T-cell (primary cell): ENCODE measurements at regions not wholly inside any gene's neighbourhood (a gene's known extent, or its start where the extent isn't known, plus 50 kb on each side); places are given as distances from the start of the nearest gene placed in this dataset.
"Not testable (repeated sequence)": the region's sequence is repeated elsewhere in the genome, so short reads cannot be mapped to it uniquely, and the experiment has no call there.

Experiments used
- ATAC-seq, 4 experiments: fragments of 200-7000 bp in 3 of 4; fragments of 150-1000 bp in 1 of 4; cut with Tn5 transposase; replicated peaks in 1 of 4; 1 replicate in 3 of 4; 2 replicates in 1 of 4; pipeline ENCODE4 v1.10.0; 2021; ENCODE audit warnings: moderate library complexity in 3 of 4, mild to moderate bottlenecking in 2 of 4, moderate number of reproducible peaks in 1 of 4
- CTCF ChIA-PET, 2 donors: fragments of 300-600 bp; sonication (Branson Sonifier 250); formaldehyde crosslinking; loops; one replicate each; lab custom pipeline; 2022; ENCODE audit warnings: antibody characterized with exemption in 2 of 2; lab: Charles Lee
- POLR2A ChIA-PET, 2 donors: fragments of 300-600 bp; sonication (Branson Sonifier 250); formaldehyde crosslinking; loops; one replicate each; lab custom pipeline; 2022; ENCODE audit warnings: antibody characterized with exemption in 2 of 2; lab: Charles Lee
- DNase-seq, 35 experiments: peaks; one replicate each; pipeline versions ENCODE4 v3.0.0 to v3.0.0-alpha.2; 2013 to 2023
- H3K27ac ChIP-seq: one replicate; pipeline ENCODE4 v1.5.1; 2013; ENCODE audit warnings: low read length
- H3K27me3 ChIP-seq, 2 experiments: replicated peaks in 1 of 2; 1 replicate in 1 of 2; 2 replicates in 1 of 2; pipeline versions ENCODE4 v1.6.1 to v1.7.0; 2013; ENCODE audit warnings: low read length in 1 of 2, mixed read lengths in 1 of 2; ENCODE audit not compliant: control insufficient read depth in 2 of 2, insufficient read depth in 2 of 2; ENCODE audit errors: extremely low read depth in 1 of 2
- H3K36me3 ChIP-seq, 2 donors: 1 replicate in 1 of 2; 2 replicates in 1 of 2; pipeline versions ENCODE4 v1.6.1 to v1.7.0; 2013; ENCODE audit warnings: low read length in 1 of 2; ENCODE audit not compliant: control insufficient read depth in 2 of 2, insufficient read depth in 1 of 2; ENCODE audit errors: extremely low read depth in 1 of 2
- H3K4me1 ChIP-seq, 2 experiments: 1 replicate in 1 of 2; 2 replicates in 1 of 2; pipeline versions ENCODE4 v1.6.1 to v1.7.0; 2013; ENCODE audit warnings: low read length in 2 of 2, mixed read lengths in 1 of 2; ENCODE audit not compliant: insufficient read depth in 2 of 2, control insufficient read depth in 1 of 2; ENCODE audit errors: extremely low read depth in 1 of 2
- H3K4me3 ChIP-seq, 2 donors: 1 replicate in 1 of 2; 2 replicates in 1 of 2; pipeline versions ENCODE4 v1.5.1 to v1.7.0; 2013; ENCODE audit warnings: mild to moderate bottlenecking in 2 of 2, low read length in 1 of 2, moderate library complexity in 1 of 2; ENCODE audit not compliant: control insufficient read depth in 1 of 2; ENCODE audit errors: extremely low read depth in 1 of 2
- H3K9me3 ChIP-seq: 2 replicates; pipeline ENCODE4 v1.7.0; 2013
- H3K27ac Mint-ChIP-seq, 2 donors: one replicate each; pipeline ENCODE4 v1.8.0; 2020 to 2021; ENCODE audit warnings: mild to moderate bottlenecking in 2 of 2, mixed read lengths in 2 of 2
- H3K27me3 Mint-ChIP-seq, 2 donors: one replicate each; pipeline ENCODE4 v1.8.0; 2021 to 2022; ENCODE audit warnings: mixed read lengths in 2 of 2
- H3K36me3 Mint-ChIP-seq: one replicate; pipeline ENCODE4 v1.8.0; 2021; ENCODE audit warnings: mixed read lengths
- H3K4me1 Mint-ChIP-seq, 3 donors: one replicate each; pipeline ENCODE4 v1.8.0; 2020 to 2022; ENCODE audit warnings: mixed read lengths in 3 of 3, mild to moderate bottlenecking in 1 of 3
- H3K4me3 Mint-ChIP-seq, 3 donors: one replicate each; pipeline ENCODE4 v1.8.0; 2020 to 2022; ENCODE audit warnings: mild to moderate bottlenecking in 3 of 3, mixed read lengths in 3 of 3, moderate library complexity in 3 of 3
- H3K9me3 Mint-ChIP-seq, 3 donors: one replicate each; pipeline ENCODE4 v1.8.0; 2020 to 2022; ENCODE audit warnings: mixed read lengths in 3 of 3
- WGBS: methylation state at CpG from one replicate; pipeline ENCODE4 v1.1.5; 2013; ENCODE audit warnings: missing lambda C conversion rate; ENCODE audit not compliant: insufficient coverage; 5-methylcytosine and 5-hydroxymethylcytosine counted together

GRCh38 chr7:157475601-157476000, 138.8 kb downstream of the DNAJB6 start:
- H3K36me3 ChIP-seq, result no peaks in the 10 kb centered on the region
- H3K27me3 Mint-ChIP-seq, result no peaks in the 10 kb centered on the region
- H3K9me3 ChIP-seq, result peaks cover 3% of the 10 kb centered on the region
- CTCF ChIA-PET, result no interaction called here
- POLR2A ChIA-PET, result no interaction called here
- no peak overlapping the region for H3K4me3 ChIP-seq
- H3K4me1 ChIP-seq, result peaks cover 16 to 53% of the 10 kb centered on the region in 2 experiments
- peaks cover 11% of the 10 kb centered on the region for H3K36me3 Mint-ChIP-seq
- ATAC-seq (no peak), DNase-seq (peak in 1 of 35 experiments; percentile 4)
- no peak overlapping the region for H3K27ac ChIP-seq
- WGBS, result 100% methylated on average over 3 of the region's 10 CpGs
- H3K4me1 Mint-ChIP-seq, result peaks cover 66 to 73% (median 69%) of the 10 kb centered on the region in 3 donors
- peak overlapping the region; percentile 19 to 66 for H3K27ac Mint-ChIP-seq
- H3K27me3 ChIP-seq, result peaks cover 0 to 12% of the 10 kb centered on the region in 2 experiments
- peaks cover 0 to 12% (median 7%) of the 10 kb centered on the region in 3 donors for H3K9me3 Mint-ChIP-seq
- peak overlapping the region in 1 of 3 donors; percentile 33 for H3K4me3 Mint-ChIP-seq

- Mint-ChIP-seq H3K9me3 (peaks cover 0 to 12% (median 7%) of the 10 kb centered on the region in 3 donors), H3K36me3 (peaks cover 11% of the 10 kb centered on the region)
These were observed 139.4 kb downstream of the DNAJB6 start for GRCh38 chr7:157476201-157476600.

GRCh38 chr7:157476654-157477549, 140.1 kb downstream of the DNAJB6 start:
- POLR2A ChIA-PET, result no interaction called here
- Mint-ChIP-seq H3K27ac (peak overlapping the region; percentile 73 to 90), H3K36me3 (peaks cover 10% of the 10 kb centered on the region), H3K4me1 (peaks cover 53 to 60% (median 56%) of the 10 kb centered on the region in 3 donors), H3K9me3 (peaks cover 0 to 12% (median 7%) of the 10 kb centered on the region in 3 donors), H3K4me3 (peak overlapping the region in 1 of 3 donors; percentile 78), H3K27me3 (no peaks in the 10 kb centered on the region)
- Histone ChIP-seq H3K27ac (no peak overlapping the region), H3K9me3 (peaks cover 3% of the 10 kb centered on the region), H3K36me3 (no peaks in the 10 kb centered on the region), H3K27me3 (peaks cover 0 to 17% of the 10 kb centered on the region in 2 experiments), H3K4me1 (peaks cover 6 to 43% of the 10 kb centered on the region in 2 experiments), H3K4me3 (no peak overlapping the region)
- CTCF ChIA-PET, result no interaction called here
- DNase-seq (peak in 2 of 35 experiments; percentile 2 to 17), ATAC-seq (no peak)
- WGBS, result 96% methylated on average over 11 of the region's 17 CpGs

More at GRCh38 chr7:157476201-157476600, 139.4 kb downstream of the DNAJB6 start:
- Histone ChIP-seq H3K4me1 (peaks cover 12 to 50% of the 10 kb centered on the region in 2 experiments), H3K36me3 (no peaks in the 10 kb centered on the region), H3K9me3 (peaks cover 3% of the 10 kb centered on the region), H3K27ac (no peak overlapping the region), H3K4me3 (no peak overlapping the region), H3K27me3 (peaks cover 0 to 17% of the 10 kb centered on the region in 2 experiments)
- H3K4me3 Mint-ChIP-seq, result peak overlapping the region in 2 of 3 donors; percentile 17 to 49
- H3K4me1 Mint-ChIP-seq, result peaks cover 60 to 67% (median 63%) of the 10 kb centered on the region in 3 donors
- 95% methylated on average over 4 of the region's 8 CpGs for WGBS
- H3K27ac Mint-ChIP-seq, result peak overlapping the region; percentile 19 to 66
- DNase-seq, result peak in 2 of 35 experiments; percentile 4 to 9
- CTCF ChIA-PET, result no interaction called here
- ATAC-seq, result no peak
- POLR2A ChIA-PET, result no interaction called here
- H3K27me3 Mint-ChIP-seq, result no peaks in the 10 kb centered on the region

- H3K4me3 ChIP-seq, result peak overlapping the region in 1 of 2 donors; percentile 32
- no peaks in the 10 kb centered on the region for H3K36me3 ChIP-seq
- H3K9me3 ChIP-seq, result peaks cover 3% of the 10 kb centered on the region
- peaks cover 0 to 35% of the 10 kb centered on the region in 2 experiments for H3K4me1 ChIP-seq
- DNase-seq (peak in 2 of 35 experiments; percentile 18 to 33), ATAC-seq (peak; percentile 52 to 68 (median 62))
- POLR2A ChIA-PET, result no interaction called here
- Mint-ChIP-seq H3K27ac (peak overlapping the region; percentile 79 to 90), H3K4me1 (peaks cover 46 to 52% (median 48%) of the 10 kb centered on the region in 3 donors), H3K36me3 (peaks cover 8% of the 10 kb centered on the region), H3K9me3 (peaks cover 0 to 7% (median 5%) of the 10 kb centered on the region in 3 donors), H3K4me3 (peak overlapping the region; percentile 28 to 78 (median 72)), H3K27me3 (no peaks in the 10 kb centered on the region)
- WGBS, result 71% methylated on average over 16 of the region's 20 CpGs
- CTCF ChIA-PET, result no interaction called here
- H3K27ac ChIP-seq, result peak overlapping the region; percentile 7
- H3K27me3 ChIP-seq, result peaks cover 0 to 18% of the 10 kb centered on the region in 2 experiments
These were observed 140.9 kb downstream of the DNAJB6 start for GRCh38 chr7:157477550-157478212.

- not testable (repeated sequence) for H3K36me3 ChIP-seq, H3K36me3 Mint-ChIP-seq, H3K4me3 ChIP-seq, H3K9me3 Mint-ChIP-seq, H3K27ac ChIP-seq, ATAC-seq, DNase-seq, H3K27me3 Mint-ChIP-seq, H3K9me3 ChIP-seq
- POLR2A ChIA-PET, result interaction anchor here in 1 of 2 donors (0.6 kb wide), 1 partner anchor 240 kb away, joined by 3 read pairs; no protein-coding TSS in a partner anchor
- H3K27me3 ChIP-seq, result peaks cover 0 to 23% of the 10 kb centered on the region in 2 experiments
- CTCF ChIA-PET, result interaction anchor here in 1 of 2 donors (0.6 kb wide), 1 partner anchor 149 kb away, joined by 5 read pairs; no protein-coding TSS in a partner anchor
- Mint-ChIP-seq H3K27ac (peak overlapping the region; percentile 55 to 79), H3K4me3 (peak overlapping the region in 1 of 3 donors; percentile 78), H3K4me1 (peaks cover 37 to 48% (median 39%) of the 10 kb centered on the region in 3 donors)
- H3K4me1 ChIP-seq, result peaks cover 0 to 32% of the 10 kb centered on the region in 2 experiments
- 80% methylated on average over 1 of the region's 13 CpGs for WGBS
These were observed 141.8 kb downstream of the DNAJB6 start for GRCh38 chr7:157478611-157479010.

GRCh38 chr7:157479326-157479725, 142.5 kb downstream of the DNAJB6 start:
- H3K4me3 ChIP-seq, result no peak overlapping the region
- Mint-ChIP-seq H3K4me1 (peaks cover 35 to 44% (median 37%) of the 10 kb centered on the region in 3 donors), H3K4me3 (peak overlapping the region in 1 of 3 donors; percentile 78), H3K27ac (peak overlapping the region; percentile 72 to 79), H3K27me3 (no peaks in the 10 kb centered on the region), H3K9me3 (no peaks in the 10 kb centered on the region), H3K36me3 (peaks cover 4% of the 10 kb centered on the region)
- H3K27ac ChIP-seq, result no peak overlapping the region
- POLR2A ChIA-PET, result interaction anchor here in 1 of 2 donors (0.6 kb wide), 1 partner anchor 240 kb away, joined by 3 read pairs; no protein-coding TSS in a partner anchor
- H3K4me1 ChIP-seq, result peaks cover 0 to 32% of the 10 kb centered on the region in 2 experiments
- 85% methylated on average over 12 of the region's 15 CpGs for WGBS
- peaks cover 0 to 30% of the 10 kb centered on the region in 2 experiments for H3K27me3 ChIP-seq
- ATAC-seq, result no peak
- no peaks in the 10 kb centered on the region for H3K36me3 ChIP-seq
- CTCF ChIA-PET, result interaction anchor here in 1 of 2 donors (0.6 kb wide), 1 partner anchor 148 kb away, joined by 5 read pairs; no protein-coding TSS in a partner anchor
- H3K9me3 ChIP-seq, result no peaks in the 10 kb centered on the region
- no peak for DNase-seq
